LNCaP clone FGC (cell line): ENCODE measurements at regions not wholly inside any gene's neighbourhood (a gene's known extent, or its start where the extent isn't known, plus 50 kb on each side); places are given as distances from the start of the nearest gene placed in this dataset.

Source experiments
- DNase-seq: peaks from one replicate; pipeline ENCODE4 v3.0.0-alpha.2; 2011; ENCODE audit warnings: low read depth
- H3K4me3 ChIP-seq: 2 replicates; pipeline ENCODE4 v1.5.1; 2011; ENCODE audit warnings: mild to moderate bottlenecking, low read depth, low read length, control low read depth
- CTCF ChIP-seq: IDR thresholded peaks from 2 replicates; pipeline ENCODE4 v1.5.1; 2012; ENCODE audit warnings: mild to moderate bottlenecking; ENCODE audit not compliant: control insufficient read depth, insufficient read depth; ENCODE audit errors: extremely low read depth

GRCh38 chr1:98325646-98326440 is 335.7 kb upstream of the SNX7 start:
- DNase-seq, result no peak
- no peak for TF ChIP-seq CTCF
- H3K4me3 ChIP-seq, result no peak overlapping the region

- DNase-seq, result no peak
- no peak overlapping the region for H3K4me3 ChIP-seq
- TF ChIP-seq CTCF, result no peak
Observed at GRCh38 chr1:98323906-98324358, 337.6 kb upstream of the SNX7 start.

- TF ChIP-seq CTCF, result no peak
- DNase-seq, result no peak
- H3K4me3 ChIP-seq, result no peak overlapping the region
Observed at GRCh38 chr1:98323388-98323787, 338.1 kb upstream of the SNX7 start.

- no peak for DNase-seq
- no peak overlapping the region for H3K4me3 ChIP-seq
Observed at GRCh38 chr1:98322966-98323365, 338.6 kb upstream of the SNX7 start.

DNA sequence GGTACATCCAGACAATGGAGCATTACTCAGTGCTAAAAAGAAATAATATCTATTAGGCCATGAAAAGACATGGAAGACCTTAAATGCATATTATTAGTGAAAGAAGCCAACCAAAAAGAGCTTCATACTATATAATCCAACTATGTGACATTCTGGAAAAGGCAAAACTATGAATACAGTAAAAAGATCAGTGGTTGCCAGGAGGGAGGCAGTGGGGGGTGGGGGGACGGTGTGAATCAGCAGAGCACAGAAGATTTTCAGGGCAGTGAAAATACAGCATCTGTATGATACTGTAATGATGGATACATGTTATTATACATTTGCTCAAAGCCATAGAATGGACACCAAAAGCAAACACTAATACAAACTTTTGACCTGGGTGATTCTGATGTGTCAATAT is 339.4 kb upstream of the SNX7 start:
- no peak for TF ChIP-seq CTCF
- DNase-seq, result no peak
- no peak overlapping the region for H3K4me3 ChIP-seq

More at GRCh38 chr1:98322966-98323365, 338.6 kb upstream of the SNX7 start:
- TF ChIP-seq CTCF, result no peak

DNA sequence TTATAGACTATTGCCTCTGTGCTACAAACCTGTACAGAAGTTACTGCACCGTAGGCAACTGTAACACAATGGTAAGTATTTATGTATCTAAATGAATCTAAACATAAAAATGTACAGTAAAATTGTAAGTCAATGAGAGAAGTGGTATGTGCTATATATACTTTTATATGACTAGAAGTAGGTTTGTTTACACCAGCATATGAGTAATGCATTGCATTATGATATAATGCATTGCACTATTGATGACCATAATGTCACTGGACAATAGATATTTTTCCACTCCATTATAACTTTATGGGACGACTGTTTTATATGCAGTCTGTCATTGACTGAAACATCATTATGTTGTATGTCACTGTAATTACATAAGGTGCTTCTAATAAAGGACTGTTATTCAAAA is 340.3 kb upstream of the SNX7 start:
- H3K4me3 ChIP-seq, result no peak overlapping the region
- no peak for TF ChIP-seq CTCF
- no peak for DNase-seq
